Inflammatory macrophage (primary cell): ENCODE measurements at regions not wholly inside any gene's neighbourhood (a gene's known extent, or its start where the extent isn't known, plus 50 kb on each side); places are given as distances from the start of the nearest gene placed in this dataset.

Experiments used
- DNase-seq, 2 donors: peaks; one replicate each; pipeline ENCODE4 v3.0.0-alpha.2; 2020 to 2022

DNA sequence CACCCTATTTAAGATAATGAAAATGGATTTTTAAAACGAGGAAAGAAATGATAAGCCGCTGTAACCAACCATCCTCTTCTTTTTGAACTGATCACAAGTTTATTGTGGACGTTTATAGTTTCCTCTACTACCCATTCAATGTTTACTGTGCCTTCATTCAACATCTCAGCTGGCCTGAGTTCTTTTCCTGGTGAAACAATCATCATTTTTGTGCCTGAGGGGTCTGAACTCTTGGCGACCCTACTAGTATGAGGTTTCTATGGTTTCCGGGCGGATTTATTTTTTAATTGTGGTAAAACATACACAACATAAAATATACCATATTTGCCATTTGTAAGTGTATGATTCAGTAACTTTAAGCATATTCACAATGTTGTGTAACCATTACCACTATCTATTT lies 100.7 kb downstream of the SPRY1 start:
- no peak for DNase-seq

- no peak for DNase-seq
Observed at GRCh38 chr4:123501733-123502132, 105.1 kb downstream of the SPRY1 start.

- peak; percentile 84 to 86 for DNase-seq
Observed at GRCh38 chr4:123503698-123504363, 107.2 kb downstream of the SPRY1 start.

GRCh38 chr4:123505095-123506010 lies 108.8 kb downstream of the SPRY1 start:
- DNase-seq, result peak; percentile 5 to 49

DNA sequence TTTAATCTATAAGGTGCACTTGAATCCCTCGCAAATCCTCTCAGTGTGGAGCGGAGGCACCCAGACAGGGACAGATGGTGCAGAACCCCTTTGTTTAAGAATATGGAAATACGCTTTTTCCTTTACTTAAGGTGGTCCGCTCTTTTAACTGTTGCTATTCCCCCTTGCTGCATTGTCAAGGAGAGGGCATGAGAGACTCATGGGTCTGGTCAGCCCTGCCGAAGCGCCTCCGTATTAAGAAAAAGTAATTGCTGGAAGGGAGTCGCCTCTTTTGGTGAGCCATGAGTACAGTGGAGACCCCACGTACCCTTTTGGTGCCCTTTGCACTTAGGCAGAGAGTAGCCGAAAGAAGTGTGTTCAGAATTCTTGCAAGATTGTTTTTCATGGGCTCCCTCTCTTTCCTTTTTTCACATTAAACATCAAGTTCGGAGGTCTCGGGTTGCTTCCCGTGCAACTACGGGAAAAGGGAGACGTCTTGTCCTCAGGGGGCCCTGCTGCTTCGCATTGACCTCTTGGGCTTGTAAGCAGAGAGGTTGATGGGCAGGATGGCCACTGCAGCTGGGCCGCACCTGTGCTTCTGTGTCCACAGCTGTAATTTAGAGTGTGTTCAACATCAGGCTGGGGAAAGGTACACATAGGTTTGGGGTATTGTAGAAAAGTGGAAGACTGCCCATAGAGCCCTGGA lies 109.6 kb downstream of the SPRY1 start:
- no peak for DNase-seq

GRCh38 chr4:123507376-123507775 lies 110.8 kb downstream of the SPRY1 start:
- no peak for DNase-seq

DNA sequence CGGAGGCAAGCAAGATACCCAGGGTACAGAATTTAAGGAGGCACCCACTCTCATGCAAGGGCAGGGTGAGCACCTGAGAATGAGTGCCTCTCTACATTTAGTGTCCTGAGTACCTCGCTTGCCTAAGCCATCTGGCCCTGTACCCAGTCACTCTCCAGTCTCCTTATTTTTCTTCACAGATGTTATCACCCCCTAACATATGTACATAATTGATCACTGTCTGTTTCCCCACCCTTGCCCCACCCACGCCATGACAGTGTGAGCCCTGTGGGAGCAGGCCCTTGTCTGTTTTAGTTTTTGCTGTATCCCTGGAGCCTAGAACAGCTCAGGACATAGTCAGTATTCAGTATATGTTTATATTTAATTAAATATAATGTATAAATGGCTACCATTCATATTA lies 113.6 kb downstream of the SPRY1 start:
- no peak for DNase-seq

GRCh38 chr4:123510659-123511058 lies 114.1 kb downstream of the SPRY1 start:
- DNase-seq, result no peak

GRCh38 chr4:123516576-123516975 lies 120.0 kb downstream of the SPRY1 start:
- DNase-seq, result no peak

GRCh38 chr4:123517176-123517575 lies 120.6 kb downstream of the SPRY1 start:
- DNase-seq, result no peak

DNA sequence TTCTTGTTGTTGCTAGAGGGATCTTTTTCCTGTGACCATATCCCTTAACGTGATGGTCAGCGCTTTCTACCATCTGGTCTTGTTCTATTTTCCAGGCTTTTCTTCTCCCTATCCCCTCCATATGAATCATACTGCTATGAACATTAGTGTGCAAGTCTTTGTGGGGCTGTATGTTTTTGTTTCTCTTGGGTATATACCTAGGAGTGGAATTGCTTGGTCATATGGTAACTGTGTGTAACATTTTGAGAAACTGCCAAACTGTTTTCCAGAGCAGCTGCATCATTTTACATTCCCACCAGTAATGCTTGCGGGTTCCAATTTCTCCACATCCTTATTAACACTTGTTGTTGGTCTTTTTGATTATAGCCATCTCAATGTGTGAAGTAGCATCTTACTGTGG lies 121.4 kb downstream of the SPRY1 start:
- no peak for DNase-seq

DNA sequence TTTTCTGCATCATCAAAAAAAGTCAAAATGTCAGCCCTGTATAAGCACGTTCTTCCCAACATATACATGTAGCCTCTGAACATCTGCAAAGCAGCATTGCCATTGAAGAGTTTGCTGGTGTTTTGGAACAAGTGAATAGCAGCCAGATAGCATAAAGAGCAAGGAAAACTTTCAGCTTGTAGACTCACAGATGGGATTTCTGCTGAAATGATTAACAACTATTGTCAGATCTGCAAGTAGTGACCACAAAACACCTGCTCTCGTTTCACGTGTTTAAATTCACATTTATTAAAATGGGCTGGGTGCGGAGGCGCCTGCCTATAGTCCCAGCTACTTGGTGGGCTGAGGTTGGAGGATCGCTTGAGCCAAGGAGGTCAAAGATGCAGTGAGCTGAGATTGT lies 123.7 kb downstream of the SPRY1 start:
- DNase-seq, result no peak

GRCh38 chr4:123522081-123522480 lies 125.5 kb downstream of the SPRY1 start:
- DNase-seq, result no peak

GRCh38 chr4:123522646-123523045 lies 126.1 kb downstream of the SPRY1 start:
- no peak for DNase-seq

- peak in 1 of 2 donors; percentile 8 for DNase-seq
Observed at GRCh38 chr4:123524958-123525628, 128.5 kb downstream of the SPRY1 start.

GRCh38 chr4:123526511-123526910 lies 129.9 kb downstream of the SPRY1 start:
- DNase-seq, result peak; percentile 9 to 24

DNA sequence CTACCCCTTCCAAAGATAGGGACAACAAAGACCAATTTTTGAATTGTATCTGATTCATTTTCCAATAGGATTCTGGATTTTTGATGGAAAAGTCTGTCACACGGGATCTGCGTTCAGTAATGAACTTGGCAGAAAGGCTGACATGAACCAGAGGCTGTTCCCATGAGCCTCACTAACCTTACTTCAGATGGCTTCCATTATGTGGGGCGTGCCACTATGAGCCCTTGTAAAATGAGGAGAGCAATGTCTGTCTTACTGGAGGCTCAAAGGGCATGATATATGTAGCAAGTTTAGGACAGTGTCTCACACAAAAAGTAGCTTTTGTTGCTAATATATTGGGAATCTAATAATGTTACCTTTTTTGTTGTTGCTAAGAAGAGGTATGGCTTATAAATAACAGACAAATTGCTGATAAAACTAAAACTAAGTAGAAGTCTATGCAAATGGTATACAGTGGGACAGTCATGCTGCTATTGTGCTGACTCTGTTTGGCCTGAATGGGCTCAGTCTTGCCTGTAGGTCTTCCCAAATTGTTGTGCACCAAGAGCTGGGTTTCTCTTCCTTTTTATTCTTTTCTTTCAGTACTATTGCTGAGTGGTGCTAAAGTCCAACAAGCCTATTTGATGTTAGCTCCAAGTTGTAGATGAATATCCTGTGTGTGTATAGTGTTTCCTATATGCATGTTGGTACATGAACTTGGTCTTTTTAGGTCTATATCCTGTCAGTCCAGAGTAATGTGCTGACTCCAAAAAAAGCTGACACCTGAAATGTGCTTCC lies 132.1 kb downstream of the SPRY1 start:
- DNase-seq, result no peak

- DNase-seq, result no peak
Observed at GRCh38 chr4:123529278-123529568, 132.6 kb downstream of the SPRY1 start.

- DNase-seq, result no peak
Observed at GRCh38 chr4:123530357-123530756, 133.8 kb downstream of the SPRY1 start.

DNA sequence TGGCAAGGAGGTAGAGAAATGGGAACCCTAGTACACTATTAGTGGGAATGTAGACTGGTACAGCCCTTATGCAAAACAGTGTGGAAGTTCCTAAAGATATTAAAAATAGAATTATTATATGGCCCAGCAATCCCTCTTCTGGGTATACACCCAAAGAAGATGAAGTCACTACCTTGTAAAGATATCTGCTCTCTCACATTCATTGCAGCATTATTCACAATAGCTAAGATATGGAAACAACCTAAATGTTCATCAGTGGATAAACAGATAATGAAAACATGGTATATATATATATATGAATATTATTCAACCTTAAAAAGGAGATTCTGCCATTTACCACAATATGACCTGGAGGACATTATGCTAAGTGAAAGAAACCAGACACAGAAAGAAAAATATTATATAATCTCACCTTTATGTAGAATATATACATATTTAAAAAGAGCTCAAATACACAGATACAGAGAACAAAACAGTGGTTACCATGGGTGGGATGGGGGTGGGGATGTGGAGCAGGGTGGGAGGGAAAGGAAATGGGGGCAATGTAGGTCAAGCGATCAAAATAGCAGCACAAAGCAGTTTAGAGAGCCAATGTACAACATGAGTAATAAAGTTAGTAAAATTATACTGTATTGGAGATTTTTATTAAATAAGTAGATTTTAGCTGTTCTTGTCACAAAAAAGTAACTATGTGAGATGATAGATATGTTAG lies 138.6 kb downstream of the SPRY1 start:
- DNase-seq, result no peak

- peak; percentile 10 to 36 for DNase-seq
Observed at GRCh38 chr4:123536225-123536624, 139.6 kb downstream of the SPRY1 start.
